Esophagus squamous epithelium (tissue), 4 donors: ENCODE measurements at regions not wholly inside any gene's neighbourhood (a gene's known extent, or its start where the extent isn't known, plus 50 kb on each side); places are given as distances from the start of the nearest gene placed in this dataset.

Source experiments
- CTCF ChIP-seq, 6 experiments: fragments of 450-650 bp in 4 of 6; fragments of 200-600 bp in 2 of 6; sonication (generic) in 2 of 6; IDR thresholded peaks; one replicate each; pipeline ENCODE4 v1.5.1; 2016 to 2019; ENCODE audit warnings: antibody characterized with exemption in 6 of 6, mild to moderate bottlenecking in 4 of 6, moderate library complexity in 4 of 6
- POLR2A ChIP-seq, 4 donors: fragments of 450-650 bp; IDR thresholded peaks; one replicate each; pipeline ENCODE4 v1.6.1; 2017; ENCODE audit warnings: antibody characterized with exemption in 4 of 4, mild to moderate bottlenecking in 4 of 4, moderate library complexity in 3 of 4

DNA sequence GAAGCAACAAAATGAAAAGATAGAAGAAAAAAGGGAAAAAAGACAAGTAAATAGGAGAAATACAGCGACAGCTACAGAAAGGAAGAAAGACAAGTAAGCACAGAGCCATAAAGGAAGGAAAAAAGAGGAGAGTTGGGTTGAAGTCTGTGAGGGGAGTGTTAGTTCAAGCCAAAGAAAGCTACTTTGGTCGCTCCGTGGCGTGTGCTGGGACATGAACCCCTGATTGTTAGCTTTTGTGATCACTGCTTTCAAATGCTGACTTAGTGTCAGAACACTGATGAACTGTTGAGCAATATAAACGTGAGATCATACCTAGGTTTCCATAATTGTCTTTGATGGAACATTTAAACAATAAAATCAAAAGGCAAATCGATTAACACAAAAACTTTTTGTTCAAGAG lies 370.1 kb downstream of the TMEM161B start:
- TF ChIP-seq CTCF (IDR thresholded peaks at IDR 0.05) (no peak), POLR2A (IDR thresholded peaks at IDR 0.05) (no peak)
